ENCODE measurements at regions not wholly inside any gene's neighbourhood (a gene's known extent, or its start where the extent isn't known, plus 50 kb on each side); places are given as distances from the start of the nearest gene placed in this dataset.
"Not testable (repeated sequence)": the region's sequence is repeated elsewhere in the genome, so short reads cannot be mapped to it uniquely, and the experiment has no call there.

DNA sequence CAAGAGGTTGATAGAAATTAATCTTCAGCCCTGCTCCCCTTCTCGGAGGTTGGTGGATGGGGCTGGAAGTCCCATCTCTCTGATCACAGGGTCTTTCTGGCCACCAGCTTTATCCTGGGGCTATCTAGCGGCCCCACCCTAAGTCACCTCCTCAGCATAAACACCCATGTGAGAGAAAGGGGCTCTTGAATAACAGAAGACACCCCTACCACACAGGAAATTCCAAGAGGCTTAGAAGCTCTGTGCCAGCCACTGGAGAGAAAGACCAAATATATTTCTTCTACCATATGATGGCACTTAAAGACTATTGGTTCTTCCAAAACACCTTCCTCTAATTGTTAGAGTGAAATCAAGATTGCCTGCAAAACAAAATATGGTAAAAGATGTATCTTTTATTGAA lies 219.7 kb downstream of the VAPA start:
- H3K9me3 ChIP-seq (ENCODE audit: control insufficient read depth, insufficient read depth, low read length): no peaks in the 10 kb centered on the region
- no peaks in the 10 kb centered on the region for H3K9me2 ChIP-seq (replicated peaks; ENCODE audit: control insufficient read depth, low read length)
- H3K4me3 ChIP-seq (ENCODE audit: low read length): no peak overlapping the region
- no peaks in the 10 kb centered on the region for H4K20me1 ChIP-seq (ENCODE audit: control insufficient read depth, insufficient read depth, low read depth, low read length)
- no peak for TF ChIP-seq EZH2phosphoT487 (IDR thresholded peaks at IDR 0.05; ENCODE audit: borderline replicate concordance, low read length)
- TF ChIP-seq, protein P1, sequence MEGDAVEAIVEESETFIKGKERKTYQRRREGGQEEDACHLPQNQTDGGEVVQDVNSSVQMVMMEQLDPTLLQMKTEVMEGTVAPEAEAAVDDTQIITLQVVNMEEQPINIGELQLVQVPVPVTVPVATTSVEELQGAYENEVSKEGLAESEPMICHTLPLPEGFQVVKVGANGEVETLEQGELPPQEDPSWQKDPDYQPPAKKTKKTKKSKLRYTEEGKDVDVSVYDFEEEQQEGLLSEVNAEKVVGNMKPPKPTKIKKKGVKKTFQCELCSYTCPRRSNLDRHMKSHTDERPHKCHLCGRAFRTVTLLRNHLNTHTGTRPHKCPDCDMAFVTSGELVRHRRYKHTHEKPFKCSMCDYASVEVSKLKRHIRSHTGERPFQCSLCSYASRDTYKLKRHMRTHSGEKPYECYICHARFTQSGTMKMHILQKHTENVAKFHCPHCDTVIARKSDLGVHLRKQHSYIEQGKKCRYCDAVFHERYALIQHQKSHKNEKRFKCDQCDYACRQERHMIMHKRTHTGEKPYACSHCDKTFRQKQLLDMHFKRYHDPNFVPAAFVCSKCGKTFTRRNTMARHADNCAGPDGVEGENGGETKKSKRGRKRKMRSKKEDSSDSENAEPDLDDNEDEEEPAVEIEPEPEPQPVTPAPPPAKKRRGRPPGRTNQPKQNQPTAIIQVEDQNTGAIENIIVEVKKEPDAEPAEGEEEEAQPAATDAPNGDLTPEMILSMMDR (IDR thresholded peaks at IDR 0.05; ENCODE audit: low read depth, low read length, poor library complexity, severe bottlenecking): no peak
- no peaks in the 10 kb centered on the region for H3F3A ChIP-seq (ENCODE audit: control insufficient read depth, insufficient read depth)
- no peak overlapping the region for H3K27ac ChIP-seq (ENCODE audit: low read depth, low read length)
- no peak overlapping the region for H3K4me2 ChIP-seq (ENCODE audit: low read length)
- no peaks in the 10 kb centered on the region for H3K36me3 ChIP-seq (ENCODE audit: control insufficient read depth, low read length)
- H3K79me2 ChIP-seq (ENCODE audit: control insufficient read depth, low read length): no peaks in the 10 kb centered on the region
- H3K27me3 ChIP-seq (ENCODE audit: control insufficient read depth, low read length): no peaks in the 10 kb centered on the region
- no peaks in the 10 kb centered on the region for H3K4me1 ChIP-seq (ENCODE audit: control insufficient read depth, low read length)

DNA sequence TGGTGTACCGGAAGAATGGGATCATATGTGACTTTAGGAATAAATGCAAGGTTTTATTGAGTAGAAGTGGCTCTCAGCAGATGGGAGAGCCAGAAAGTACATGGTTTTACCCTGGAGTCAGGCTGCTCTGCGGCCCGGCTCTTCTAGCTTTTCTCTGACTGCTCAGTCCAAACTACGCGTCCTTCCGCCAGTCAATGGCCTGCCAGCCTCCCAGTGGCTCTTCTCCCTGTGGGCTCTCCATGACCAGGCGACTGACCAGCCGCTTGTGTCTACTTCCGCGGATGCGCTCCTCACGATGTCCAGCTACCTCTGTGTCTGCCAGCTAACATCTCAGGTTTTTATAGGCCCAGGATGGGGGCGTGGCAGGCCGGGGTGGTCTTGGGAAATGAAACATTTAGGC lies 220.4 kb downstream of the VAPA start:
- no peaks in the 10 kb centered on the region for H3K9me2 ChIP-seq (replicated peaks; ENCODE audit: control insufficient read depth, low read length)
- H3F3A ChIP-seq (ENCODE audit: control insufficient read depth, insufficient read depth): no peaks in the 10 kb centered on the region
- H3K4me2 ChIP-seq (ENCODE audit: low read length): no peak overlapping the region
- no peak overlapping the region for H3K27ac ChIP-seq (ENCODE audit: low read depth, low read length)
- no peaks in the 10 kb centered on the region for H3K9me3 ChIP-seq (ENCODE audit: control insufficient read depth, insufficient read depth, low read length)
- H3K27me3 ChIP-seq (ENCODE audit: control insufficient read depth, low read length): no peaks in the 10 kb centered on the region
- no peaks in the 10 kb centered on the region for H3K79me2 ChIP-seq (ENCODE audit: control insufficient read depth, low read length)
- H3K4me3 ChIP-seq (ENCODE audit: low read length): no peak overlapping the region
- no peaks in the 10 kb centered on the region for H3K36me3 ChIP-seq (ENCODE audit: control insufficient read depth, low read length)
- no peaks in the 10 kb centered on the region for H4K20me1 ChIP-seq (ENCODE audit: control insufficient read depth, insufficient read depth, low read depth, low read length)
- no peaks in the 10 kb centered on the region for H3K4me1 ChIP-seq (ENCODE audit: control insufficient read depth, low read length)
- TF ChIP-seq, protein P1 (IDR thresholded peaks at IDR 0.05; ENCODE audit: low read depth, low read length, poor library complexity, severe bottlenecking): no peak
- no peak for TF ChIP-seq EZH2phosphoT487 (IDR thresholded peaks at IDR 0.05; ENCODE audit: borderline replicate concordance, low read length)

DNA sequence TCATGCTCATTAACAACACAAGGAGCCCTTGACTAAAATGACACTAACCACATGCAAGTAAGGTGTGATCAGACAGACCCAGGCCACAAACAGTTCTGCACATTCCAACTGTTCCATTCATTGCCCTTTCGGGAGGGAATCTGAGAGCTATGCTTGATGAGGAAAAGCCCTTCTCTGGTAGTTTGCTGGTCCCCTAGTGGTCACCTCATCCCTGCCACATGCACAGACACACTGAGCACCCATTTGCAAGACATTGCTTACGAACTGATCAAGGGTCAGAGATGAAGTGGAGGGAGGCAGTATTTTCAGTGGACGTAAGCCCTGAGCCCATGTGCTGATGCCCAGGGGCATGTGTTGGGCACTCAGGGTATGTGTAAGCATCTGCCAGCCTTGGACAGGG lies 220.9 kb downstream of the VAPA start:
- not testable (repeated sequence) for H3K9me3 ChIP-seq (ENCODE audit: control insufficient read depth, insufficient read depth, low read length); H3K9me2 ChIP-seq (replicated peaks; ENCODE audit: control insufficient read depth, low read length); H3K36me3 ChIP-seq (ENCODE audit: control insufficient read depth, low read length); H3K4me3 ChIP-seq (ENCODE audit: low read length); H3F3A ChIP-seq (ENCODE audit: control insufficient read depth, insufficient read depth); H3K4me2 ChIP-seq (ENCODE audit: low read length); H3K27ac ChIP-seq (ENCODE audit: low read depth, low read length); H4K20me1 ChIP-seq (ENCODE audit: control insufficient read depth, insufficient read depth, low read depth, low read length); H3K4me1 ChIP-seq (ENCODE audit: control insufficient read depth, low read length); H3K79me2 ChIP-seq (ENCODE audit: control insufficient read depth, low read length); H3K27me3 ChIP-seq (ENCODE audit: control insufficient read depth, low read length)

DNA sequence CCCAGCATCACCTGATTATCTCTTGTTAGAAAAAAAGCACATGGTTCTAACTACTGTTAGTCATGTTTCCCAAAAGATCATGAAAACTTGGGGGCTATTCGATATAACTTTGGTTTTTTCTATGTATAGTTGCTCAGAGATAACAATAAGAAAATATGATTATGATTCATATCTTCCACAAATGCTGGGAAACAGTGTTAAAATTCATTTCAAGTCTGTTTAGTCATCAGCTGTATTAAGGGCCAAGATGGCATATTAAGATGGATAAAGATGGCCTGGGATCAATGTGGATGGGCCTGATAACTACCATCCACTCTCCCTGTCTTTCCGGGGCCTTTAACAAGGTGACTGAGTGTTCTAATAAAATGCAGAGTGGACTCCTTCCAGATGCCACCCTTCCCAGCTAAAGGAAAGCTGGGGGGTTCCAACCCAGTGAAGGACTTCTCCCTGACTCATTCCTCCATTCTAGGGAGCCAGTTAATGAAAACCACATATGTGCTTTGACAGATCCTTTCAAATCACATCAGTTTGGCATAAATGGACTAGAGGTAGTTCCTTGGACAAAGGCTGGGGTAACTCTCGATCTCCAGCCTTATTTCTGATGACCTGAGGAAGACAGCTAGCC lies 221.6 kb downstream of the VAPA start:
- H4K20me1 ChIP-seq (ENCODE audit: control insufficient read depth, insufficient read depth, low read depth, low read length): no peaks in the 10 kb centered on the region
- no peaks in the 10 kb centered on the region for H3K36me3 ChIP-seq (ENCODE audit: control insufficient read depth, low read length)
- no peak for TF ChIP-seq EZH2phosphoT487 (IDR thresholded peaks at IDR 0.05; ENCODE audit: borderline replicate concordance, low read length)
- TF ChIP-seq, protein P1 (IDR thresholded peaks at IDR 0.05; ENCODE audit: low read depth, low read length, poor library complexity, severe bottlenecking): no peak
- H3K9me2 ChIP-seq (replicated peaks; ENCODE audit: control insufficient read depth, low read length): no peaks in the 10 kb centered on the region
- no peaks in the 10 kb centered on the region for H3K9me3 ChIP-seq (ENCODE audit: control insufficient read depth, insufficient read depth, low read length)
- H3K4me3 ChIP-seq (ENCODE audit: low read length): no peak overlapping the region
- H3K27me3 ChIP-seq (ENCODE audit: control insufficient read depth, low read length): no peaks in the 10 kb centered on the region
- no peak overlapping the region for H3K27ac ChIP-seq (ENCODE audit: low read depth, low read length)
- H3K79me2 ChIP-seq (ENCODE audit: control insufficient read depth, low read length): no peaks in the 10 kb centered on the region
- no peak overlapping the region for H3K4me2 ChIP-seq (ENCODE audit: low read length)
- H3F3A ChIP-seq (ENCODE audit: control insufficient read depth, insufficient read depth): no peaks in the 10 kb centered on the region
- H3K4me1 ChIP-seq (ENCODE audit: control insufficient read depth, low read length): no peaks in the 10 kb centered on the region
